CD4-positive, alpha-beta T cell (primary cell): ENCODE measurements at regions not wholly inside any gene's neighbourhood (a gene's known extent, or its start where the extent isn't known, plus 50 kb on each side); places are given as distances from the start of the nearest gene placed in this dataset.

Experiments used
- ATAC-seq: fragments of 200-7000 bp; cut with Tn5 transposase; one replicate; pipeline ENCODE4 v1.10.0; 2022; ENCODE audit warnings: mild to moderate bottlenecking; ENCODE audit not compliant: poor library complexity
- CTCF ChIA-PET: fragments of 350-600 bp; sonication (Branson Sonifier 250); formaldehyde crosslinking; loops from one replicate; lab custom pipeline; 2021; ENCODE audit warnings: antibody characterized with exemption, inconsistent platforms; lab: Charles Lee
- POLR2A ChIA-PET: fragments of 350-600 bp; sonication (Branson Sonifier 250); formaldehyde crosslinking; loops from one replicate; lab custom pipeline; 2021; ENCODE audit warnings: antibody characterized with exemption, inconsistent platforms; lab: Charles Lee
- DNase-seq, 14 experiments: peaks; one replicate each; pipeline ENCODE4 v3.0.0-alpha.2; 2013 to 2020; ENCODE audit warnings: mixed read lengths in 2 of 14
- H3K27ac ChIP-seq, 2 donors: one replicate each; pipeline versions ENCODE4 v1.5.1 to v1.7.0; 2013; ENCODE audit warnings: low read length in 2 of 2, low read depth in 1 of 2, mild to moderate bottlenecking in 1 of 2
- H3K27me3 ChIP-seq, 2 experiments: 1 replicate in 1 of 2; 2 replicates in 1 of 2; pipeline versions ENCODE4 v1.6.1 to v1.7.0; 2013; ENCODE audit warnings: low read length in 2 of 2, control low read depth in 1 of 2, mild to moderate bottlenecking in 1 of 2, moderate library complexity in 1 of 2; ENCODE audit not compliant: insufficient read depth in 2 of 2, control insufficient read depth in 1 of 2
- H3K36me3 ChIP-seq: one replicate; pipeline ENCODE4 v1.6.1; 2013; ENCODE audit warnings: low read length, control low read depth; ENCODE audit not compliant: insufficient read depth
- H3K4me1 ChIP-seq: one replicate; pipeline ENCODE4 v1.6.1; 2013; ENCODE audit warnings: low read length, control low read depth; ENCODE audit not compliant: insufficient read depth
- H3K4me3 ChIP-seq: one replicate; pipeline ENCODE4 v1.5.1; 2013; ENCODE audit warnings: mild to moderate bottlenecking, low read length, moderate library complexity
- H3K9me3 ChIP-seq, 2 experiments: 1 replicate in 1 of 2; 2 replicates in 1 of 2; pipeline versions ENCODE4 v1.6.1 to v1.7.0; 2013; ENCODE audit warnings: low read length in 2 of 2, mild to moderate bottlenecking in 2 of 2, control low read depth in 1 of 2, moderate library complexity in 1 of 2; ENCODE audit not compliant: control insufficient read depth in 1 of 2, insufficient read depth in 1 of 2
- H3K27ac Mint-ChIP-seq: one replicate; pipeline ENCODE4 v1.8.0; 2020; ENCODE audit warnings: mixed read lengths
- H3K27me3 Mint-ChIP-seq: one replicate; pipeline ENCODE4 v1.8.0; 2021; ENCODE audit warnings: mixed read lengths
- H3K36me3 Mint-ChIP-seq: one replicate; pipeline ENCODE4 v1.8.0; 2021; ENCODE audit warnings: low read depth, mixed read lengths
- H3K4me1 Mint-ChIP-seq: one replicate; pipeline ENCODE4 v1.8.0; 2021; ENCODE audit warnings: low read depth, mixed read lengths
- H3K4me3 Mint-ChIP-seq: one replicate; pipeline ENCODE4 v1.8.0; 2020; ENCODE audit warnings: mild to moderate bottlenecking, mixed read lengths
- H3K9me3 Mint-ChIP-seq: one replicate; pipeline ENCODE4 v1.8.0; 2020; ENCODE audit warnings: mixed read lengths
- CTCF ChIP-seq: fragments of 200-600 bp; IDR thresholded peaks from one replicate; pipeline ENCODE4 v1.8.0; 2022; ENCODE audit warnings: antibody characterized with exemption, mild to moderate bottlenecking
- intact Hi-C, 2 experiments: fragments of 100-400 bp; cut with DNase I in 1 of 2; cut with micrococcal nuclease in 1 of 2; formaldehyde crosslinking; loops; one replicate each; pipeline versions ENCODE4 v1.15.1 to v1.9.0; 2023 to 2025; cut with DNase I, micrococcal nuclease

DNA sequence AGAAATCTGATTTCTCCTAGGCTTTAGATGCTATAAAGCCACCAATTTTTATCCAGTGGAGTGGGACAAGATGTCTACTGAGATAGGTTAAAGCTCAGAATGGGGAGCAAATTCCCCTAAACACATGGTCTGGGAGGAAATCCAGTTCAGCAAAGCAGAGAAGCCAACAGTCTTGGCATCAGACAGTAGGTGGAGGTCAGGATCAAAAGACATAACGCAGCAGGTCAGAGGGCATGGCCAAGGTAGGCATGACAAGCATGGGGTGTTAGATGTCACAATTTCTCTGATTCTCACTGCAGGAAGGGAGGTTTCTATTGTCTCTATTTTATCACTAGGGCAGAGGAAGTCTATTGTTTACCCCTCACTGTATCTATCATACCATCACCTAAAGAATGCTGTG is 288.2 kb downstream of the ACTL7B start:
- Mint-ChIP-seq H3K27me3 (peaks cover 13% of the 10 kb centered on the region), H3K4me3 (no peak overlapping the region), H3K36me3 (no peaks in the 10 kb centered on the region), H3K27ac (no peak overlapping the region), H3K9me3 (peaks cover 2% of the 10 kb centered on the region), H3K4me1 (no peaks in the 10 kb centered on the region)
- Histone ChIP-seq H3K4me3 (no peak overlapping the region), H3K36me3 (no peaks in the 10 kb centered on the region), H3K27me3 (no peaks in the 10 kb centered on the region), H3K9me3 (no peaks in the 10 kb centered on the region), H3K4me1 (no peaks in the 10 kb centered on the region), H3K27ac (no peak overlapping the region)
- intact Hi-C loops: no loop called here
- TF ChIP-seq CTCF: no peak
- CTCF ChIA-PET: no interaction called here
- POLR2A ChIA-PET: no interaction called here
- DNase-seq (no peak), ATAC-seq (no peak)

DNA sequence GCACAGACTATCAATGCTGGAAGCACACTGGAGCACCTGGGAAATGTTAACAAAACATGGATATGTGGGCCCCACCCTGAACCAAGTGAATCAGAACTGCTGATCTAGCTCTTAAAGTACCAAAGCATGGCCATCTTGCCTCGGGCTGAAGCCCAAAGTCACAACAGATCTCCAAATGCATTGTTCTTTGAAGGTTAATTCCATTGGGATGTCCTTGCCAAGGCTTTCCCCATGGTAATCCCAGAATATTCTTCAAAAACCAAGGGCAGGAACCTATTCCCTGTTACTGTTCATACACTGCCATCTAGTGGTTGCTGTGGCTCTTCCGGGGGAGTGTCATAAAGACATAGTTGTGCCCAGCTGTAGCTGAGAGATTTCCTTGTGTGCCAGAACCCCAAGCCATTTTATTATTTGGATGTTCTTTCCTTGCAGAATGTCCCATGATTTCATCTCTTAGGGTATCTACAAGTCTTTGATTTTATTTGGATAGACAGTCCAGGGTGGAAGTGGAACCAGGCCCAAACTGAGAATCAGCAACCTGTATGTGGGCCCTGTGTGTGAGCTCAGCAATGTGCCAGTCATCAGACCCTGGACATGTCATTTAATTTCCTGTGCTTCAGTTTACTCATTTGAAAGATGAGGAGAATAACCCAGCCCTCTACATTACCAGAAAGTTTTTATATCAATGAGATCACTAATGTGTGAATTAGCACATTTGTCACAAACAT is 290.0 kb downstream of the ACTL7B start:
- Histone ChIP-seq H3K9me3 (no peaks in the 10 kb centered on the region), H3K36me3 (no peaks in the 10 kb centered on the region), H3K4me3 (no peak overlapping the region), H3K27me3 (no peaks in the 10 kb centered on the region), H3K4me1 (no peaks in the 10 kb centered on the region), H3K27ac (no peak overlapping the region)
- no peaks in the 10 kb centered on the region for H3K36me3 Mint-ChIP-seq
- H3K4me1 Mint-ChIP-seq: no peaks in the 10 kb centered on the region
- no peak overlapping the region for H3K4me3 Mint-ChIP-seq
- POLR2A ChIA-PET: no interaction called here
- DNase-seq (peak in 3 of 14 experiments; percentile 8 to 39 (median 38)), ATAC-seq (no peak)
- peaks cover 2% of the 10 kb centered on the region for H3K9me3 Mint-ChIP-seq
- no peak for TF ChIP-seq CTCF
- no peak overlapping the region for H3K27ac Mint-ChIP-seq
- intact Hi-C loops: no loop called here
- H3K27me3 Mint-ChIP-seq: peaks cover 13% of the 10 kb centered on the region
- CTCF ChIA-PET: no interaction called here

DNA sequence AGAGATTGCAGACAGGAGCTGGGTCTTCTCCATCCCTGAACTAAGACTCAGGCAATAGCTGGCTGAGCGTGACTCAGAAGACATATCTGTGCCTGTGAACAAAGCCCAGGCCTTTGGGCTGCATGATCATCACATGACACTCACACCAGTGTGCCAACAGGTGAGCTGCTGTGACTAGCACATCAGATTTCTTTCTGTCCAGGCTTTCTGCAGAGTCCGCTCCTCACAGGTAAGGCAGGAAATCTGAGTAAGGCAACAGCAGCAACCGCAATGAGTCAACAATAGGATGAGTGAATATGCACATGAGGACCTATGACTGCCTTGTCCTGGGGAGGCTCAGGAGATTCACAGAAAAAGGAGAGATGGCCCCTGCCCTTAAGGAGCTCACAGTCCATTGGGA is 293.6 kb downstream of the ACTL7B start:
- no peak for TF ChIP-seq CTCF
- H3K4me3 Mint-ChIP-seq: no peak overlapping the region
- peaks cover 2% of the 10 kb centered on the region for H3K9me3 Mint-ChIP-seq
- H3K4me3 ChIP-seq: no peak overlapping the region
- DNase-seq: no peak
- no peaks in the 10 kb centered on the region for H3K36me3 Mint-ChIP-seq
- ChIA-PET CTCF (no interaction called here), POLR2A (no interaction called here)
- H3K27me3 Mint-ChIP-seq: peaks cover 15% of the 10 kb centered on the region
- no peaks in the 10 kb centered on the region for H3K36me3 ChIP-seq
- no peak overlapping the region for H3K27ac Mint-ChIP-seq
- H3K9me3 ChIP-seq: no peaks in the 10 kb centered on the region
- no peaks in the 10 kb centered on the region for H3K4me1 ChIP-seq
- H3K4me1 Mint-ChIP-seq: no peaks in the 10 kb centered on the region
- intact Hi-C loops: no loop called here
- H3K27me3 ChIP-seq: no peaks in the 10 kb centered on the region
- ATAC-seq: no peak
- no peak overlapping the region for H3K27ac ChIP-seq
